ENCODE measurements at regions not wholly inside any gene's neighbourhood (a gene's known extent, or its start where the extent isn't known, plus 50 kb on each side); places are given as distances from the start of the nearest gene placed in this dataset.

DNA sequence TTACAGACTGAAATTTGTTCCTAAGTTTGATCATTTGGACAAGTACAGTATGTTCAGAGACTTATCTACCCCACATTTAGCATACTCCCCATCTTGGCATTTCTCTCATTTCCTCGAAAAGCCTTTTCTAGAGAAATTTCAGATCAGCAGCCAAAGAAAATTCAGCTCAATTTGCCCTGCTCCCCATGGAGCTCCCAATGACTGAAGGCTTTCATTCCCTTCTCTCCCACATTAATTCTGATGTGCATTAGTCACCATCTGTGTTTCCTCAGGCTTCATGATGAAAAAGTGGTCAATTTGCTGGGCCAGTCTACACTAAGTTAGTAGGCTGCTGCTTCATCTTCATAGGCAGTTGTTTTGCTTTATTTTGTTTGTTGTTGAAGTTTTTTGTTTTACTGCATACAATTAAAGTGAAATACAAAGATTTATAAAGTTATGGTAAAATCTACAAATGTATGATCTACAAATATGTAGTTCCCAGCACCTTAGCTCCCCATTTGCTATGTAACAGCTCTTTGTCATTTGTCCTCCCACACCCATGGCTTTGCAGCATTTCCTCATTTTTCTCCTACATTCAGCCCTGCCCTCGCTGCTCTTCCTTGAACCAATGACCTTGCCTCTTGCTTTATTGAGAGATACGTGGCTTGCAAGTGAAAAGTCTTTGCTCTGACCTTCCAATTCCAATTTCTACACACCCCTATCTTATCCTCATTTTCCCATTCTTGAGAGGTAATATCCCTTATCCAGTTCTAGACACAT lies 193.9 kb downstream of the ANAPC10 start:
- no peak for DNase-seq

DNA sequence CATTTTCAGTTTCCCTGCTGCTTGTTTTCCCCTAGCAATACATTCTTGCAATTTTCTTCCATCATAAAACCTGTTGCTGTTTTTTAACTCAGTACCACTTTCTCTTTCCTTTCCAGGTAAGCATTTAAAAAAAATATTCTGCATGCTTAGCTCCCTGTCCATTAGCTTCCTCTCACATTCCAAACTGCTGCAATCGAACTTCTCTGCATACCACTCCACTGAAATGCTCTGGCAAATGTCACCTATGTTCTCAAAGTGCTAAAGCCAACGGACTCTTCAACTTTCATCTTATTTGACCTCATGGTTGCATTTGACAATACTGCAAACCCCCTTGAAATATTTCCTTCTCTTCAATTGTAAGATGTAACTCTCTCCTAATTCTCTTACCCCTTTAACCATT lies 192.7 kb downstream of the ANAPC10 start:
- no peak for DNase-seq

DNA sequence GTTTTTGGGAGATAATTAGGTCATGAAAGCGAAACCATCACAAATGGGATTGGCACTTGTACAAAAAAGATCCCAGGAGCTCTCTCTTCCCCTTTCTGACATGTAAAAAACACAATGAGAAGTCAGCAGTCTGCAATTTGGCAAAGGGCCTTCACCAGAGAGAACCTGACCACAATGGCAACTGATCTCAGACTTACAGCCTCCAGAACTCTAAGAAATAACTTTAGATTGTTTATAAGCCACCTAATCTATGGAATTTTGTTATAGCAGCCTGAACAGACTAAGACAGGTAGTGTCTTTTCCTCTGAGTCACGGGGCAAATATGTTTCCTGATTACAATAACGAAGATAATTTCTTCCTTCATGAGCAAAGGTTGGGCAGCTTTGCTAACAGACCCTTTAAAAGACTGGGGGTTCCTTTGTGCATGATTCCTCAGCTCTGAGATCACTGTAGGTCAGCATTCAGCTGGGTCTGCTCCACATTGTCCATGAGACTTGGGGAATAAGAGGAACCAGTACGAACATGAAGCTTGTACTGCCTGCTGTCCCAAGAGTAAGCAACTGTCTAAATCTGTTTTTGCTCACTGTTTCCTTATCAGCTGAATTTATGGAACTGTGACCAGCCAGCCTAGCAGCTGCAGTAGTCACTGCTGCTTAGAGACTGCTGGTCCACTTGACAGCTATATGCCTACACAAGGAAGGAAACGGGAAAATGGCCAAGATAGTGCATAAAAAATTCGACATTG lies 191.6 kb downstream of the ANAPC10 start:
- DNase-seq, result no peak

DNA sequence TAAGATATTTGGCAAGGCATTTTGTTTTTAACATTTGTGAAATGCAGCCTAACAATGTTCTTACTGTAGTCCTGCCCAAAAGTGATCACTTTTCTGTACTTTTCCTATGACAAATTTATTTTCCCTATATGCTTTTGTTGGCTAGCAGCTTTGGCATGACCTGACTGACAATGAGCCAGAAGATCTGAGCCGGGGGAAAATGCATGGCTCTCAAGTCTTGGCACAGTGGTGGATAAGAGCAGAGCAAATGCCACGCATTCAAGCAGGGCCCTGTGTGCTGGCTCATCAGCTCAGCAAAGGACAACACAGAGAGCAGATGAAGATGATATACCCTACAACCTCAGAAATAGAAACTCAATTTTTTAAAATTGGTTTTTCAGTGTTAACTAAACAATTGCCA lies 187.3 kb downstream of the ANAPC10 start:
- no peak for DNase-seq

Data from NCI-H1417 (cell line).